HG03460 (cell line): ENCODE measurements at regions not wholly inside any gene's neighbourhood (a gene's known extent, or its start where the extent isn't known, plus 50 kb on each side); places are given as distances from the start of the nearest gene placed in this dataset.
"Not testable (repeated sequence)": the region's sequence is repeated elsewhere in the genome, so short reads cannot be mapped to it uniquely, and the experiment has no call there.

Source experiments
- ATAC-seq: cut with Tn5 transposase; IDR thresholded peaks from one replicate; pipeline ENCODE4 v1.9.1; 2021; ENCODE audit not compliant: unreplicated experiment

GRCh38 chr7:32816409-32816948 is 75.1 kb downstream of the KBTBD2 start:
- ATAC-seq: not testable (repeated sequence)

DNA sequence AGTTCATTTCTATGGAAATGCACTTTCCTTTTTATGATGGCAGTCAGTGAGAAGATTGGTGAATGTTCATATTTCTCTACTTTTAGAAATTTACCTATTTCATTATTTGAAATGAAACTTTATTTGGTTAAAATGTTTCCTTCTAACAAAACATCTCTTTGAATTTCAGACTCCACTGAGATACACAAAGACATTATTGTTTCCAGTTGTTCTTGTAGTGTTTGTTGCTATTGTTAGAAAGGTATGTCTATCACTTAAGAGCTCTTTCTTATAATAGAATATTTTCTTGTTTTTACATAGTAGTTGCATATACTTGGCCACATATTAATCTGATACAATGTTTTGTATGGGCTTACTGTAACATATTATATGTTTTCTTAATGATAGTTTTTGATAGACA is 76.8 kb downstream of the KBTBD2 start:
- not testable (repeated sequence) for ATAC-seq

GRCh38 chr7:32809871-32810270 is 81.7 kb downstream of the KBTBD2 start:
- ATAC-seq: no peak

- no peak for ATAC-seq
These were observed 82.2 kb downstream of the KBTBD2 start for GRCh38 chr7:32809347-32809746.

DNA sequence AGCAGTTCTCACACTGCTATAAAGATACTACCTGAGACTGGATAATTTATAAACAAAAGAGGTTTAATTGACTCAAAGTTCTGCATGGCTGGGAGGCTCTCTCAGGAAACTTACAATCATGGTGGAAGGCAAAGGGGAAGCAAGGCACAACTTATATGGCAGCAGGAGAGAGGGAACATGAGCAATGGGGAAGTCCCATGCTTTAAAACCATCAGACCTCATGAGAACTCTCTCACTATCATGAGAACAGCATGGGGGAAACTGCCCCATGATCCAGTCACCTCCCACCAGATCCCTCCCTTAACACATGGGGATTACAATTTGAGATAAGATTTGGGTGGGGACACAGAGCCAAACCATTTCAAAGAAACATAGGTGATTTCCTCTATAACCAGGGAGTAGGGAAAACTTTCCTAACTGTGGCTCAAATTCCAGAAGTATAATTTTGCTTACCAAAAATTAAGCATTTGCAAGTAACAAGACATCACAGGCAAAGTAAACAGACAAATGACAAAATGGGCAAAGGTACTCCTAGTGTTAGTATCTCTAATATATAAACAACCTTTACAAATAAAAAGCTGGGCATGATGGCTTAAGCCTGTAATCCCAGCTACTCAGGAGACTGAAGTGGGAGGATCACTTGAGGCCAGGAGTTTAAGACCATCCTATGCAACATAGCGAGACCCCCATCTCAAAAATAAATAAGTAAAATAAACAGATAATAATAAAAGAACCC is 88.0 kb downstream of the KBTBD2 start:
- no peak for ATAC-seq

- no peak for ATAC-seq
These were observed 89.2 kb downstream of the KBTBD2 start for GRCh38 chr7:32802305-32802910.

GRCh38 chr7:32793053-32793452 is 98.5 kb downstream of the KBTBD2 start:
- not testable (repeated sequence) for ATAC-seq

DNA sequence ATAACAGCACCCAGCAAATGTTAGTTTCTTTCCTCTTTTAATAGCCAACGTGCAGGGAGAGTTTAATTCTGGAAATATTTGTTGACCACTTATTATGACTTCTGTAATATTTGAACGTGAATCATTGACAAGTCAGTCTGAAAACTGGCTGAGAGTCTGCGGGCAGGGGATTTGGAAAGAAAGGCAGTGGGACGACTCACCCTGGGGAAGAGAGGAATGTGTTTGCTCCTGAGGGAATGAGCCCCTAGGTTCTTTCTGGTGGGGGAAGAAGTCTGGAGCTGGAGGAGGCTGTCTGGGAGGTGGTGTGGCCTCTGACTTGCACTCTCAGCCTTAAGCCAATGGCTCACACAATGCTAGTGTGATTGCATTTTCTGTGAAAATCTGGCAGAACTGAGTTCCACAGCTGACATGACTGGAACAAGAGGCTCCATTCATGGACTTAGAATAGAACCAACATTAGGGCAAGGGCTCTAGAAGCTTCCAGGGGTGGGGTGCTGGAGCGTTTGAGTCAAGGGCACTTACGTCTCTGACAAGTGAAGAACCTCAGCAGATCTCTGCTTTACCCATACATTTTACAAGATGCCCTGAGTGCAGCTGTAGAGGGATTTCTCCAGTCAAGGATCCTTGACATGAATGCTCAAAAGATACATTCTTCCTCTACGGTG is 100.7 kb downstream of the KBTBD2 start:
- not testable (repeated sequence) for ATAC-seq

- ATAC-seq: not testable (repeated sequence)
These were observed 102.3 kb downstream of the KBTBD2 start for GRCh38 chr7:32789266-32789665.

GRCh38 chr7:32788174-32788573 is 103.4 kb downstream of the KBTBD2 start:
- not testable (repeated sequence) for ATAC-seq

DNA sequence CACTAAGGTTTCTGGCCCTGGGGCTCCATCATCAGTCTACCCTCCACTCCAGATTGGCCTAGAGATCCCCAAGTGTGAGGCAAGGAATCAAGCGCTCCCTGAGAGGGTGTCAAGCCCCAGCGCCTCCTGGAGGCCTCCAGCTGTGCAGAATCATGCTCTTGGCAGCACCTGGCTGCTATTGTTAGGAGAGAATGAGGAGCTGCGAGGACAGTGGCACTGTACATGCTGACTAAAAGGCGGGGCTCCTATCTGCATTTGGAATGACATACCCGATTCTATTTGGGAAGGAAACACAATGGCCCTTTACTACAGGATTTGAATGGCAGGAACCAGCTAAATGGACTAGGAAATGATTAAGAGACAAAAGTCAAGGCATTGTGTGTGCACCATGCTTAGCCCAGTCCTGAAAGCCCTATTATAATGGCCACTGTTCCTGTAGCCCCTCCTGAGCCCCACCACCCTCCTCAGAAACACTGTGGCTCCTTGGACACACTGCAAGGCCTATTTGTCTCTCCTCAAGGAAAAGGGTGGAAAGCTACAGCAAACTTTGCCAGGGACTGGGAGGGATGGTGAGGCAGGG is 106.1 kb downstream of the KBTBD2 start:
- ATAC-seq: not testable (repeated sequence)

- ATAC-seq: not testable (repeated sequence)
These were observed 111.7 kb downstream of the KBTBD2 start for GRCh38 chr7:32779895-32780294.

GRCh38 chr7:32779167-32779566 is 112.4 kb downstream of the KBTBD2 start:
- no peak for ATAC-seq

GRCh38 chr7:32777041-32777666 is 114.4 kb downstream of the KBTBD2 start:
- ATAC-seq: not testable (repeated sequence)

DNA sequence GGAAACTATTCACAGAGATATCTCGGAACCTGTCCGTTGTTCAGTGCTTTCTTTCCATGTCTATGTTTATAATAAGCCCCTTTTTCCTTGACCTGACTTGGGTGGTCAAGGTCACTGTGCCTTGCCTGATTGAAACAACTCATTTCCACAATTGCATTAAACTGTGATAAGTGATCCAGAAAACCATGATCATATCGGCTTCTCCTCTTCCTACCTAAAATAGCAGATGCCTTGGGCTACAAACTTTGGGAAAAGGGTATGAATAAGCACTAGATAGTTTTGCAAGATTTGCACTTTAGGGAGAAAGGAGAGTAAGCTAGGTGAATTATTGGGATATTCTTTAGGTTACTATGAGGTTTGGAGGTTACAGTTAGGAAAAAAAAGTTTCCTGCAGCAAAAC is 115.2 kb downstream of the KBTBD2 start:
- ATAC-seq: not testable (repeated sequence)

DNA sequence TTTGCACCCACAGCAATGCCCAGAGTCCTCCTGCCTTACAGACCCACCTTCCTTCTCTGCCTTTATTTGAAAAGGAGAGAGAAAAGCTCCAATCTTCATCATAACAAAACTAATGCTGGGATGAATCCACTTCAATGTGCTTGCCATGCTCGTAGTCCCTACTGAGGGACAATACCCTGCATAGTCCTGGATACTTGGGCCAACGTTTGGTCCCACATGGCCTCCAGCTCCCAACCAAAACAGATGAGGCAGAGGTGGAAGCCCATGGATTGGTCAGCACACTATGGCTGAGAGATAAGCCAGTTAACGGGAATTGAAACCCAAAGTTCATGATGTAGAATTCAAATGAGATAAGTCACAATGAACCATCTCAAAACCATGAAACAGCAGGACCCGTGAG is 115.8 kb downstream of the KBTBD2 start:
- ATAC-seq: not testable (repeated sequence)

DNA sequence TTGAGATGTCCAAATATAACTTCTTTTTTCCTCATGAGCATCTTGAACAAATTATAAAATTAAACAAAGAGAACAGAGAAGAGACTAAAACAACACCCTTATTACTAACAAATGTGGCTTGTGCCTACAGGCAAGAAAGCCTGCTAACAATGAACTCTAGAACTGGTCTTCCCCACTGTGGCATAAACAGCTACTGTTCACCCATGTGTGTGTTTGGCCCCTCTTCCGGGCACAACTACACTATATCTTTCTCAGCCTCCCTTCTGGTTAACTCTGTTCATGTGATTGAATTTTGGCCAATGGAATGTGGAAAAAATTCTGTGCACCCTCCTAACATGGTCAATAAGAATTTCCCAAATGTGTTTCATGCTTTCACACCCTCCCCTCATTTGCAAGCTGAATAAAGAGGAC is 117.0 kb downstream of the KBTBD2 start:
- no peak for ATAC-seq

- ATAC-seq: not testable (repeated sequence)
These were observed 122.6 kb downstream of the KBTBD2 start for GRCh38 chr7:32768866-32769510.

GRCh38 chr7:32768338-32768737 is 123.2 kb downstream of the KBTBD2 start:
- not testable (repeated sequence) for ATAC-seq

GRCh38 chr7:32765649-32766251 is 125.8 kb downstream of the KBTBD2 start:
- not testable (repeated sequence) for ATAC-seq
